ENCODE measurements at regions not wholly inside any gene's neighbourhood (a gene's known extent, or its start where the extent isn't known, plus 50 kb on each side); places are given as distances from the start of the nearest gene placed in this dataset.
A peak's percentile ranks its signal among the peaks of the same experiment; 100 is the strongest.

DNA sequence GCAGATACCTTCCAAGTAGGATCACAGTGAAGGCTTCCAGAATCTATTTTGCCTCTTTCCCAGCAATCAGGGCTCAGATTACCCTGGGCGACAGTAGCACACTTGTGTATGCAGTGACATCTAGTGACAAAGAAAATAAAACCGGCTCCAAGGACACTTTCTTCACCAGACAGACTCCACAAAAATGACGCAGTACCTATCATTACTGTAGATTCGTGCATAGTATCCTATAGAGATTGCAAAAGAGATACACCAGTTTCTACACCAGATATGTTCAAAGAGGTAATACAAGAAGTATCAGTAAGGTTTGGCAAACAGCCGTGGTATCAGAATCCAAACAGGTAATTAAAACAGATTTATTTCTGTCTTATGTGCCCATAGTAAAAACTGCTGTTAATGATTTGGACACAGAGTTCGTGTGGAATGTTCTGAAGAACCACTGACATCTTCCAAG is 600.4 kb upstream of the JAG1 start:
- H3K27me3 ChIP-seq (ENCODE audit: insufficient read depth, low read depth): no peaks in the 10 kb centered on the region
- POLR2A ChIA-PET (ENCODE audit: unreplicated experiment): interaction anchor here (0.7 kb wide), 1 partner anchor 695 kb away, joined by 6 read pairs; no protein-coding TSS in a partner anchor
- CTCF ChIA-PET: no interaction called here
- no peaks in the 10 kb centered on the region for H3F3A ChIP-seq (ENCODE audit: insufficient read depth, low read depth)
- BruUV-seq (replicated peaks): no TSS peak
- no peak overlapping the region for H3K4me2 ChIP-seq
- no peaks in the 10 kb centered on the region for H3K79me2 ChIP-seq (ENCODE audit: low read depth)
- no peaks in the 10 kb centered on the region for H3K36me3 ChIP-seq (ENCODE audit: low read depth)
- no peaks in the 10 kb centered on the region for H3K9me2 ChIP-seq (ENCODE audit: insufficient read depth)
- peaks cover 3% of the 10 kb centered on the region; the same call in 1 of the 2 replicates for H3K4me1 ChIP-seq (replicated peaks; ENCODE audit: insufficient read depth)
- H3K4me3 ChIP-seq: no peak overlapping the region
- no peaks in the 10 kb centered on the region; the same call in 1 of the 2 replicates for H3K9me3 ChIP-seq (ENCODE audit: insufficient read depth, low read depth)
- no peaks in the 10 kb centered on the region for H4K20me1 ChIP-seq (ENCODE audit: insufficient read depth)
- peak; percentile 30 to 61 for DNase-seq
- no peak overlapping the region for H2AFZ ChIP-seq
- no peak overlapping the region for H3K27ac ChIP-seq
- TF ChIP-seq EZH2 (IDR thresholded peaks at IDR 0.05; ENCODE audit: low read depth): no peak
- TF ChIP-seq, protein P1, sequence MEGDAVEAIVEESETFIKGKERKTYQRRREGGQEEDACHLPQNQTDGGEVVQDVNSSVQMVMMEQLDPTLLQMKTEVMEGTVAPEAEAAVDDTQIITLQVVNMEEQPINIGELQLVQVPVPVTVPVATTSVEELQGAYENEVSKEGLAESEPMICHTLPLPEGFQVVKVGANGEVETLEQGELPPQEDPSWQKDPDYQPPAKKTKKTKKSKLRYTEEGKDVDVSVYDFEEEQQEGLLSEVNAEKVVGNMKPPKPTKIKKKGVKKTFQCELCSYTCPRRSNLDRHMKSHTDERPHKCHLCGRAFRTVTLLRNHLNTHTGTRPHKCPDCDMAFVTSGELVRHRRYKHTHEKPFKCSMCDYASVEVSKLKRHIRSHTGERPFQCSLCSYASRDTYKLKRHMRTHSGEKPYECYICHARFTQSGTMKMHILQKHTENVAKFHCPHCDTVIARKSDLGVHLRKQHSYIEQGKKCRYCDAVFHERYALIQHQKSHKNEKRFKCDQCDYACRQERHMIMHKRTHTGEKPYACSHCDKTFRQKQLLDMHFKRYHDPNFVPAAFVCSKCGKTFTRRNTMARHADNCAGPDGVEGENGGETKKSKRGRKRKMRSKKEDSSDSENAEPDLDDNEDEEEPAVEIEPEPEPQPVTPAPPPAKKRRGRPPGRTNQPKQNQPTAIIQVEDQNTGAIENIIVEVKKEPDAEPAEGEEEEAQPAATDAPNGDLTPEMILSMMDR (conservative IDR thresholded peaks at IDR 0.05): peak; percentile 76
- intact Hi-C loops (cut with micrococcal nuclease; ENCODE audit: unreplicated experiment): loop anchor here (1.0 to 5.0 kb wide), 9 partner anchors 113 to 1296 kb away; partner anchors contain the start of genes MKKS and SLX4IP

DNA sequence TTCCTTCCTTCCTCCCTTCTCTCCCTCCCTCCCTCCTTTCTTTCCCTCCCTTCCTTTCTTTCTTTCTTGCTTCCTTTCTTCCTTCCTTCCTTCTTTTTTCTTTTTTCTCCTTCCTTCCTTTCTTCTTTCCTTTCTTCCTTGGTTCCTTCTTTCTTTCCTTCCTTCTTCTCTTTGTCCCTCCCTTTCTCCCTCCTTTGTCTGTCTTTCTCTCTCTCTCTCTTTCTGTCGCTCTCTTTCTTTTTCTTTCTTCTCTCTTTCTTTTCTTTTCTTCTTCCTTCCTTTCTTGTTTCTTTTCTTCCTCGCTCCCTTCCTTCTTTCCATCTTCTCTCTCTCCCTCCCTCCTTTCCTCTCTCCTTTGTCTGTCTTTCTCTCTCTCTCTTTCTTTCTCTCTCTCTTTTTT is 601.9 kb upstream of the JAG1 start:
- H3F3A ChIP-seq (ENCODE audit: insufficient read depth, low read depth): no peaks in the 10 kb centered on the region
- ChIA-PET CTCF (no interaction called here), POLR2A (ENCODE audit: unreplicated experiment) (no interaction called here)

DNA sequence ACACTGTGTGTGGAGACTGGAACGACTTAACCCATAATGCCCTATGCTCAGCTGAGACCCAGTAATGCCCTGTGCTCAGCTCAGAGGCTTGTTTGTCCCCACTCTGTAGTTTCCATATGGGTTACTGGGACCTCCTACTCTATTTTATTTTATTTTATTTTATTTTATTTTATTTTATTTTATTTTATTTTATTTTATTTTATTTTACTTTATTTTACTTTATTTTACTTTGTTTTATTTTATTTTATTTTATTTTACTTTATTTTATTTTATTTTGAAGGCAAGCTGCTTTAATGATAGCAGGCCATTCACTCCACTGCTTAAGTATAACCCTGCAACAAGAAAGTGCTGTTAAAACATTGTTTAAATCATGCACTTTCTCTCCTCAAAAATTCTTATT is 603.4 kb upstream of the JAG1 start:
- Histone ChIP-seq H4K20me1 (ENCODE audit: insufficient read depth) (no peaks in the 10 kb centered on the region), H3K4me3 (no peak overlapping the region), H2AFZ (no peak overlapping the region), H3K9me2 (ENCODE audit: insufficient read depth) (no peaks in the 10 kb centered on the region), H3K27me3 (ENCODE audit: insufficient read depth, low read depth) (no peaks in the 10 kb centered on the region), H3F3A (ENCODE audit: insufficient read depth, low read depth) (no peaks in the 10 kb centered on the region), H3K4me2 (no peak overlapping the region), H3K36me3 (ENCODE audit: low read depth) (no peaks in the 10 kb centered on the region), H3K9me3 (ENCODE audit: insufficient read depth, low read depth) (no peaks in the 10 kb centered on the region; the same call in 1 of the 2 replicates), H3K79me2 (ENCODE audit: low read depth) (no peaks in the 10 kb centered on the region), H3K27ac (no peak overlapping the region), H3K4me1 (replicated peaks; ENCODE audit: insufficient read depth) (peaks cover 3% of the 10 kb centered on the region; the same call in 1 of the 2 replicates)
- TF ChIP-seq, protein P1 (conservative IDR thresholded peaks at IDR 0.05): no peak
- no peak for TF ChIP-seq EZH2 (IDR thresholded peaks at IDR 0.05; ENCODE audit: low read depth)
- ChIA-PET CTCF (interaction anchor here (0.7 kb wide), 1 partner anchor 10 kb away, joined by 3 read pairs; no protein-coding TSS in a partner anchor), POLR2A (ENCODE audit: unreplicated experiment) (no interaction called here)
- no peak for DNase-seq
- intact Hi-C loops (cut with micrococcal nuclease; ENCODE audit: unreplicated experiment): no loop called here
- no TSS peak for BruUV-seq (replicated peaks)

More for the DNA sequence above, 601.9 kb upstream of the JAG1 start:
- peaks cover 3% of the 10 kb centered on the region; the same call in 1 of the 2 replicates for H3K4me1 ChIP-seq (replicated peaks; ENCODE audit: insufficient read depth)
- no peaks in the 10 kb centered on the region for H4K20me1 ChIP-seq (ENCODE audit: insufficient read depth)
- no peaks in the 10 kb centered on the region for H3K79me2 ChIP-seq (ENCODE audit: low read depth)
- TF ChIP-seq EZH2 (IDR thresholded peaks at IDR 0.05; ENCODE audit: low read depth): no peak
- TF ChIP-seq, protein P1 (conservative IDR thresholded peaks at IDR 0.05): no peak
- no peak overlapping the region for H3K4me3 ChIP-seq
- intact Hi-C loops (cut with micrococcal nuclease; ENCODE audit: unreplicated experiment): loop anchor here (2.0 kb wide), 1 partner anchor 841 kb away; the partner anchor contains the start of genes MKKS and SLX4IP
- no peak overlapping the region for H3K27ac ChIP-seq
- H2AFZ ChIP-seq: no peak overlapping the region
- DNase-seq: no peak
- H3K27me3 ChIP-seq (ENCODE audit: insufficient read depth, low read depth): no peaks in the 10 kb centered on the region
- BruUV-seq (replicated peaks): no TSS peak
- no peaks in the 10 kb centered on the region for H3K9me2 ChIP-seq (ENCODE audit: insufficient read depth)
- H3K36me3 ChIP-seq (ENCODE audit: low read depth): no peaks in the 10 kb centered on the region
- no peaks in the 10 kb centered on the region; the same call in 1 of the 2 replicates for H3K9me3 ChIP-seq (ENCODE audit: insufficient read depth, low read depth)
- H3K4me2 ChIP-seq: no peak overlapping the region
